ENCODE measurements at regions not wholly inside any gene's neighbourhood (a gene's known extent, or its start where the extent isn't known, plus 50 kb on each side); places are given as distances from the start of the nearest gene placed in this dataset.

DNA sequence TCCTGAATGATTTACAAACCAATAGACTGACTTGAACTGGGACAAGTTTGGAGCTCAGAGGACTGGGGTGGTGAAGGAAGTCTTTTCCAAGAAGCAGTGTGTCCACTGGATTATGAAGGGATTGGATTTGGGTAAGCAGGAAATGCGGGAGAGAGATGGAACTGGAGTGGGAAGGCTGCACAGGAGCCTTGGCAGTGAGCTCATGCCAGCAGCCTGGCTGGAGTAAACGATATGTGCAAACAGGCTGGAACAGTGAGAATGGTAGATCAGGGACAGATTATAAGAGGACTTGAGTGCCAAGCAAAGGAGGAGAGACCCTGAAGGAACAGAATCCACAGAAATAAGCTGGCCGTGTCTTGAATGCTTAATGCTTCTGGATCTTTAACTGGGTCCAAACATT is 121.9 kb upstream of the GATA6 start:
- Histone ChIP-seq H3K27ac (no peak overlapping the region), H3K27me3 (no peaks in the 10 kb centered on the region), H3K4me3 (no peak overlapping the region), H3K4me1 (ENCODE audit: low read depth) (peaks cover 9% of the 10 kb centered on the region), H3K36me3 (no peaks in the 10 kb centered on the region), H3K9me3 (ENCODE audit: low read depth) (no peaks in the 10 kb centered on the region)
- no peak for DNase-seq (ENCODE audit: low read depth in 1 of 2, low spot score in 1 of 2)
- TF ChIP-seq, protein P1, sequence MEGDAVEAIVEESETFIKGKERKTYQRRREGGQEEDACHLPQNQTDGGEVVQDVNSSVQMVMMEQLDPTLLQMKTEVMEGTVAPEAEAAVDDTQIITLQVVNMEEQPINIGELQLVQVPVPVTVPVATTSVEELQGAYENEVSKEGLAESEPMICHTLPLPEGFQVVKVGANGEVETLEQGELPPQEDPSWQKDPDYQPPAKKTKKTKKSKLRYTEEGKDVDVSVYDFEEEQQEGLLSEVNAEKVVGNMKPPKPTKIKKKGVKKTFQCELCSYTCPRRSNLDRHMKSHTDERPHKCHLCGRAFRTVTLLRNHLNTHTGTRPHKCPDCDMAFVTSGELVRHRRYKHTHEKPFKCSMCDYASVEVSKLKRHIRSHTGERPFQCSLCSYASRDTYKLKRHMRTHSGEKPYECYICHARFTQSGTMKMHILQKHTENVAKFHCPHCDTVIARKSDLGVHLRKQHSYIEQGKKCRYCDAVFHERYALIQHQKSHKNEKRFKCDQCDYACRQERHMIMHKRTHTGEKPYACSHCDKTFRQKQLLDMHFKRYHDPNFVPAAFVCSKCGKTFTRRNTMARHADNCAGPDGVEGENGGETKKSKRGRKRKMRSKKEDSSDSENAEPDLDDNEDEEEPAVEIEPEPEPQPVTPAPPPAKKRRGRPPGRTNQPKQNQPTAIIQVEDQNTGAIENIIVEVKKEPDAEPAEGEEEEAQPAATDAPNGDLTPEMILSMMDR (IDR thresholded peaks at IDR 0.05; ENCODE audit: low read depth, low read length): no peak

DNA sequence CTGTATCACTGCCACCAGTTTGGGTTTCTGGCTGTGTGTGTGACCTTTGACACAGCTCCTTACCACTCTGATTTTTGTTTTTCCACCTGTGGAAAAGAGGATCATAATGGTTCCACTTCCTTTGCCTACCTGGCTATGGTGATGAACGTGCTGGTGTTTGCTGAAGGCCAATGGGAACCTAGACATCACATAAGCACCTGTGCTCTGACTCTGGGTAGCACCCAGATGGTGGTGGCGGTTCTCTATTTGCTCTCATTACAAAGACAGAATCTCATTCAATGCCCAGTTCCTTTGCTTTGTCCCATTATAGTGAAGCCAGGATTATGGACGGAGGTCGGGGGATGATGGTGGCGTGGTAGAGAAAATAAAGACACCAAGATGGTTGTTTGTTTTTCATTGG is 121.2 kb upstream of the GATA6 start:
- TF ChIP-seq, protein P1 (IDR thresholded peaks at IDR 0.05; ENCODE audit: low read depth, low read length): no peak
- H3K27me3 ChIP-seq: no peaks in the 10 kb centered on the region
- no peaks in the 10 kb centered on the region for H3K9me3 ChIP-seq (ENCODE audit: low read depth)
- no peak overlapping the region for H3K27ac ChIP-seq
- H3K36me3 ChIP-seq: no peaks in the 10 kb centered on the region
- peaks cover 9% of the 10 kb centered on the region for H3K4me1 ChIP-seq (ENCODE audit: low read depth)
- no peak for DNase-seq (ENCODE audit: low read depth in 1 of 2, low spot score in 1 of 2)
- H3K4me3 ChIP-seq: no peak overlapping the region

DNA sequence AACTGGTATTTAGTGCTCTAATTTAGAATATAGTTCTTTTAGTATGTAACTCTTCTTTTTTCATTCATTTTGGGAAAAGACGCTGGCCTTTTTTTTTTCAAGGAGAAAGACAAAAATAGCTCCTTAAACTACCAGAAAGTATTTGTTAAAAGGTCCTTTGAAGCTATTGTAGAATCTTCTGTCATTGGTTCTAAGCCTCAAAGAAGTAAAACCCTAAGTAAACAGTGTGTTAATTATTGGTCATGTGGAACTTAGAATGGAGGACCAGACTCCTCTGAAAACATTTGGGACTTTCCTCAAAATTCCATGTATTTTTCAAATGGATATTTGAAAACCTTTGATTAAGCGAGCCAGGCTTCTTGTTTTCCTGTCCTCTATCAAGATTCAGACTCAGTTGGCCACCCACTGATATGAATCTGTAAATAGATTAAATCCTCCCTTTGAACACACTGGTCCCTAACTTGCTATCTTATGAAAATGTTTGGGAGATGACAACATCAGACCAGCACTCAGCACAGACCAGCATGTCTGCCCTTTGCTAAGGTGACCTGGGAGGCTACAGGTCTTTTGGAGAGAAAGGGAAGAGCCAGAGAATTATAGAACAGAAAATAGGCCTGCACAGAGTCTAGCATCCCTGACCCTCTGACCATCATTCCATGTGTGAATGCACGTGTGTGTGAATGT is 120.3 kb upstream of the GATA6 start:
- H3K27ac ChIP-seq: no peak overlapping the region

DNA sequence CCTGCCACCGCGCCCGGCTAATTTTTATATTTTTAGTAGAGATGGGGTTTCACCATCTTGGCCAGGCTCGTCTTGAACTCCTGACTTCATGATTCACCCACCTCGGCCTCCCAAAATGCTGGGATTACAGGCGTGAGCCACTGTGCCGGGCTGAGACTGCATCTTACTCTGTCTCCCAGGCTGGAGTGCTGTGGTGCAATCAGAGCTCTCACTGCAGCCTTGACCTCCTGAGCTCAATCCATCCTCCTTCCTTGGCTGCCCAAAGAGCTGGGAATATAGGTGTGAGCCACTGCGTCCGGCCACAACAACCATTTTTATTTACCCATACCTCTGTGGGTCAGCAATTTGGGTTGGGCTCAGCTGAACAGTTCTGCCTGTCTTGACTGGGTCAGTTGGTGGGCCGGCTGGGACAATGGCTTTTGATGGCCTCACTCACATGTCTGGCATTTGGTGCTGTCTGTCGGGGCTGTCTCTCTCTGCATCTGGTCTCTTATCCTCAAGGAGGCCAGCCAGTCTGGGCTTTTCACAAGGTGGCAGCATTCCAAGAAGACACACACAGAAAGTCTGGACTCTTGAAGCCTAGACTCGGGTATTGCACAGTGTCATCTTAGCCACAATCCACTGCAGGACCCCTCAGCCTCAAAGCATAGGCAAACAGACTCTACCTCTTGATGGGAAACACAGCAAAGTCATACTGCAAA is 116.8 kb upstream of the GATA6 start:
- TF ChIP-seq, protein P1 (IDR thresholded peaks at IDR 0.05; ENCODE audit: low read depth, low read length): no peak
- Histone ChIP-seq H3K27me3 (no peaks in the 10 kb centered on the region), H3K4me3 (no peak overlapping the region), H3K36me3 (no peaks in the 10 kb centered on the region), H3K4me1 (ENCODE audit: low read depth) (peaks cover 4% of the 10 kb centered on the region), H3K9me3 (ENCODE audit: low read depth) (no peaks in the 10 kb centered on the region), H3K27ac (peak overlapping the region; percentile 1)
- peak in 1 of 2 donors; percentile 19 for DNase-seq (ENCODE audit: low read depth in 1 of 2, low spot score in 1 of 2)

More for the DNA sequence above, 120.3 kb upstream of the GATA6 start:
- TF ChIP-seq, protein P1 (IDR thresholded peaks at IDR 0.05; ENCODE audit: low read depth, low read length): no peak
- Histone ChIP-seq H3K36me3 (no peaks in the 10 kb centered on the region), H3K4me3 (no peak overlapping the region), H3K27me3 (no peaks in the 10 kb centered on the region), H3K4me1 (ENCODE audit: low read depth) (peaks cover 6% of the 10 kb centered on the region), H3K9me3 (ENCODE audit: low read depth) (no peaks in the 10 kb centered on the region)
- DNase-seq (ENCODE audit: low read depth in 1 of 2, low spot score in 1 of 2): no peak

DNA sequence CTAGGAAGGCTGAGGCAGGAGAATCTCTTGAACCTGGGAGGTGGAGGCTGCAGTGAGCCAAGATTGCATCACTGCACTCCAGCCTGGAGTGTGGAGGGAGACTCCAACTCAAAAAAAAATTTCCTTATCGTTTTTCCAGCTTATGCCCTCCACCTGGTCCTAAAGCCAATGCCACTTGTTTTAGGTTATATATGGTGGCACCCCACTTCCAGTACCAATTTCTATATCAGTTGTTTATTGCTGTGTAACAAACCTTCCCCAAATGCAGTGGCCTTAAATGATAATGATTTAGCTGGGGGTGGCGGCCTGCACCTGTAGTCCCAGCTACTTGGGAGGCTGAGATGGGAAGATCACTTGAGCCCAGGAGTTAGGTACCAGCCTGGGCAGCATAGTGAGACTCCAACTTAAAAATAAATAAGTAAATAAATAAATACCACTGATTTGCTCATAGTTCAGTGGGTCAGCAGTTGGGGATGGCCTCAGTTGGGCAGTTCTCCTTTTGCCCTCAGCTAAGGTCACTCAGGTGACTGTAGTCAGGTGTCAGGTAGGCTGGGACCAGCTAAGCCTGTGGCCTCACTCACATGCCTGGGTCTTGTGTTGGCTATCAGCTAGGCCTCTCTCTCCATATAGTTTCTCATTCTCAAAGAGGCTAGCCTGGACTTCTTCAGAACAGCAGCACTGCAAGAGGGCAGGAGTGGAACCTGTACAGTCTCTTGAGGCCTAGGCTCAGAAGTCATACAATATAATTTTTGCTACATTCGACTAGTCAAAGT is 113.7 kb upstream of the GATA6 start:
- no peaks in the 10 kb centered on the region for H3K27me3 ChIP-seq
- no peaks in the 10 kb centered on the region for H3K36me3 ChIP-seq
- DNase-seq (ENCODE audit: low read depth in 1 of 2, low spot score in 1 of 2): no peak
- no peaks in the 10 kb centered on the region for H3K9me3 ChIP-seq (ENCODE audit: low read depth)
- no peak overlapping the region for H3K4me3 ChIP-seq
- peaks cover 3% of the 10 kb centered on the region for H3K4me1 ChIP-seq (ENCODE audit: low read depth)
- TF ChIP-seq, protein P1 (IDR thresholded peaks at IDR 0.05; ENCODE audit: low read depth, low read length): no peak
- H3K27ac ChIP-seq: no peak overlapping the region
